ENCODE measurements at regions not wholly inside any gene's neighbourhood (a gene's known extent, or its start where the extent isn't known, plus 50 kb on each side); places are given as distances from the start of the nearest gene placed in this dataset.

GRCh38 chr5:51846015-51846414 is 462.8 kb downstream of the ISL1 start:
- TF ChIP-seq CTCF (IDR thresholded peaks at IDR 0.05): no peak
- H3K9me3 ChIP-seq: no peaks in the 10 kb centered on the region
- no peak for DNase-seq (ENCODE audit: low spot score)
- H3K27me3 ChIP-seq: no peaks in the 10 kb centered on the region
- no peak overlapping the region for H3K27ac ChIP-seq
- no peak overlapping the region for H3K4me3 ChIP-seq
- no peaks in the 10 kb centered on the region for H3K36me3 ChIP-seq
- no peaks in the 10 kb centered on the region for H3K4me1 ChIP-seq

- DNase-seq (ENCODE audit: low spot score): no peak
- H3K4me3 ChIP-seq: no peak overlapping the region
- H3K9me3 ChIP-seq: no peaks in the 10 kb centered on the region
- no peaks in the 10 kb centered on the region for H3K36me3 ChIP-seq
- no peaks in the 10 kb centered on the region for H3K27me3 ChIP-seq
- H3K27ac ChIP-seq: no peak overlapping the region
- no peaks in the 10 kb centered on the region for H3K4me1 ChIP-seq
- TF ChIP-seq CTCF (IDR thresholded peaks at IDR 0.05): no peak
Observed at GRCh38 chr5:51859624-51860023, 476.4 kb downstream of the ISL1 start.

- no peaks in the 10 kb centered on the region for H3K4me1 ChIP-seq
- H3K9me3 ChIP-seq: no peaks in the 10 kb centered on the region
- TF ChIP-seq CTCF (IDR thresholded peaks at IDR 0.05): no peak
- no peak overlapping the region for H3K4me3 ChIP-seq
- no peak overlapping the region for H3K27ac ChIP-seq
- no peaks in the 10 kb centered on the region for H3K27me3 ChIP-seq
- H3K36me3 ChIP-seq: no peaks in the 10 kb centered on the region
- no peak for DNase-seq (ENCODE audit: low spot score)
Observed at GRCh38 chr5:51860532-51861018, 477.3 kb downstream of the ISL1 start.

GRCh38 chr5:51872144-51872543 is 488.9 kb downstream of the ISL1 start:
- no peak for DNase-seq (ENCODE audit: low spot score)
- Histone ChIP-seq H3K4me3 (no peak overlapping the region), H3K4me1 (no peaks in the 10 kb centered on the region), H3K9me3 (peaks cover 0 to 37% of the 10 kb centered on the region in 2 donors), H3K36me3 (no peaks in the 10 kb centered on the region), H3K27me3 (no peaks in the 10 kb centered on the region), H3K27ac (no peak overlapping the region)
- no peak for TF ChIP-seq CTCF (IDR thresholded peaks at IDR 0.05)

- no peak overlapping the region for H3K27ac ChIP-seq
- TF ChIP-seq CTCF (IDR thresholded peaks at IDR 0.05): no peak
- no peak overlapping the region for H3K4me3 ChIP-seq
- no peaks in the 10 kb centered on the region for H3K4me1 ChIP-seq
- H3K27me3 ChIP-seq: no peaks in the 10 kb centered on the region
- DNase-seq (ENCODE audit: low spot score): no peak
- no peaks in the 10 kb centered on the region for H3K36me3 ChIP-seq
- H3K9me3 ChIP-seq: peaks cover 0 to under 1% of the 10 kb centered on the region in 2 donors
Observed at GRCh38 chr5:51881901-51882300, 498.7 kb downstream of the ISL1 start.

- Histone ChIP-seq H3K9me3 (no peaks in the 10 kb centered on the region), H3K4me1 (no peaks in the 10 kb centered on the region), H3K4me3 (no peak overlapping the region), H3K27ac (no peak overlapping the region), H3K36me3 (no peaks in the 10 kb centered on the region), H3K27me3 (no peaks in the 10 kb centered on the region)
- no peak for TF ChIP-seq CTCF (IDR thresholded peaks at IDR 0.05)
- no peak for DNase-seq (ENCODE audit: low spot score)
Observed at GRCh38 chr5:51882647-51883046, 499.4 kb downstream of the ISL1 start.
